HG02759 (cell line): ENCODE measurements at regions not wholly inside any gene's neighbourhood (a gene's known extent, or its start where the extent isn't known, plus 50 kb on each side); places are given as distances from the start of the nearest gene placed in this dataset.

Experiments used
- ATAC-seq: cut with Tn5 transposase; IDR thresholded peaks from one replicate; pipeline ENCODE4 v1.9.1; 2021; ENCODE audit warnings: mild to moderate bottlenecking, moderate library complexity; ENCODE audit not compliant: unreplicated experiment

DNA sequence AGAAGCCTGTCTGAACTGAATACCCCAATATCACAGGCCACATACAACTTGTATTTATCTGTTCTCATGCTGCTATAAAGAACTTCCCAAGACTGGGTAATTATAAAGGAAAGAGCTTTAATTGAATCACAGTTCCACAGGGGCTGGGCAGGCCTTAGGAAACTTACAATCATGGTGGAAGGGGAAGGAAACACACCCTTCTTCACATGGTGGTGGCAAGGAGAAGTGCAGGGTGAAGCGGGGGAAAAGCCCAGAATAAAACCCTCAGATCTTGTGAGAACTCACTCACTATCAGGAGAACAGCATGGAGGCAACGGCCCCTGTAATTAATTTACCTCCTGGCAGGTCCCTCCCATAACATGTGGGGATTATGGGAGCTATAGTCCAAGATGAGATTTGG lies 50.3 kb upstream of the FNDC1 start:
- no peak for ATAC-seq

- ATAC-seq = no peak
These were observed 51.6 kb upstream of the FNDC1 start for GRCh38 chr6:159117563-159117962.

GRCh38 chr6:159117046-159117445 lies 52.2 kb upstream of the FNDC1 start:
- ATAC-seq = no peak

GRCh38 chr6:159116343-159116742 lies 52.9 kb upstream of the FNDC1 start:
- ATAC-seq = peak; percentile 82

- no peak for ATAC-seq
These were observed 54.6 kb upstream of the FNDC1 start for GRCh38 chr6:159114569-159114968.

DNA sequence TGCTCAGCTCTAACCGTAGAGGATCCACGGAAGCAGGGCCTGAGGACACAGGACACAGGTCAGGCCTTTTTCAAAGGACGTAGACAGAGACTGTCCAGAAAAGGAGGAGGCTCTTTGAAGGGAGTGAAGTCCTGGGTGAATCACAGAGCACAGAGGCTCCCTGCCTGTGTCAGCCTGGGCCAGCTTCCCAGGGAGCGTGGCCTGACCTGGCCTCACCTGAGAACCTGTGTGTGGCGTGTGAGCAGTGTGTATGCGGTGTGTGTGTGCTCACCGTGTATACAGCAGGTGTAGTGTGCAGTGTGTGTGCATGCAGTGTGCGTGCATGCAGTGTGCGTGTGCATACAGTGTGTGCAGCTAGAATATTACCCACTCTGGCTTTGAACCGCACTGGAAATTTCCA lies 56.0 kb upstream of the FNDC1 start:
- no peak for ATAC-seq

DNA sequence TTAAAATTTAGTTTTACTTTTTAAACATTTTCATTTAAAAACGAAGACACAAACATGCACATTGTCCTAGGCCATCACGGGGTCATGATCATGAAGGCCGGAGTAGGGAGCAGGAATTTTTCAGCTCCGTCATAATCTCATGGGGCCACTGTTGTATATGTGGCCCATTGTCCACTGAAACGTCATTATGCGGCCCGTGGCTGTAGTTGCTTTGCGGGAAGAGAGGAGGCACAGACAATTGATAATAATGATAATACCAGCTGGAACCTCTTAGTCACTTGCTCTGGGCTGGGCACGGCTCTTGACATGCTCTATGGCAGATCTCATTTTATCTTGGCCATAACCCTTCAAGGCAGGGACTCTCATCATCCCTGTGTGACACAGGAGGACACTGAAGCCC lies 56.5 kb upstream of the FNDC1 start:
- no peak for ATAC-seq

DNA sequence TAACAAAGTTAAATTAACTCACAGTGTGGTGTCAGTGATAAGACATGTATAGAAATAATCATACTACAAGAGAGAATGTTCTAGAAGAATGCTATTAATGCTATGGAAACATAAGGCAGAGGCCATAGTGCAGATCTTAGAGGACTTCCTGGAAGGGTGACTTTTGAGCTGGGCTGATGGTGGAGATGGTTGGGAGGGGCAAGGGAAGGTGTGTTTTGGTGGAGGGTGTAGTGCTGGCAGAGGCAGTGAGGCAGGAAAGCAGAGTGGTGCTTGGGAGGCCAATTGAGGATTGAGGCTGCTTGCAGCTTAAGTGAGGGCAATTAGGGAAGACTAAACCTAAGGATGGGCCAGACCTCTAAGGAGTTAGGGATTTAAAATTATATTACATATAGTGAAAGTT lies 58.5 kb upstream of the FNDC1 start:
- no peak for ATAC-seq

- ATAC-seq = no peak
These were observed 59.2 kb upstream of the FNDC1 start for GRCh38 chr6:159110013-159110412.

DNA sequence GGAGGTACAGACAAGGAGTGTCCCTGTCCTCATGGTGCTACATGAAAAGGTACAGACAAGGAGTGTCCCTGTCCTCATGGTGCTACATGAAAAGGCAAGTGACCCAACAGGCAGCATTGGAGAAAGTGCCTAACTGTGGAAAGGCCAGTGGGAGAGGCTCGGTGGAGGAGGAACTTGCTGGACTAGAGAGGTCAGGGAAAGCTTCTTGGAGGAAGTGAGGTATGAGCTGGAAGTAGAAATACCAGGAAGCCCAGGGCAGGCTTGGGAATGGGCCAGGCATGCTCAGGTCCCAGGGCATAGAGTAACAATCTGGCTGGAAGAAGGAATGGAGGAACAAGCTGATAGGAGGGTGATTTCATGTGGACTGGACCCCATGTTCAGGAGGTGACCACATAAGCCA lies 59.8 kb upstream of the FNDC1 start:
- ATAC-seq = no peak

DNA sequence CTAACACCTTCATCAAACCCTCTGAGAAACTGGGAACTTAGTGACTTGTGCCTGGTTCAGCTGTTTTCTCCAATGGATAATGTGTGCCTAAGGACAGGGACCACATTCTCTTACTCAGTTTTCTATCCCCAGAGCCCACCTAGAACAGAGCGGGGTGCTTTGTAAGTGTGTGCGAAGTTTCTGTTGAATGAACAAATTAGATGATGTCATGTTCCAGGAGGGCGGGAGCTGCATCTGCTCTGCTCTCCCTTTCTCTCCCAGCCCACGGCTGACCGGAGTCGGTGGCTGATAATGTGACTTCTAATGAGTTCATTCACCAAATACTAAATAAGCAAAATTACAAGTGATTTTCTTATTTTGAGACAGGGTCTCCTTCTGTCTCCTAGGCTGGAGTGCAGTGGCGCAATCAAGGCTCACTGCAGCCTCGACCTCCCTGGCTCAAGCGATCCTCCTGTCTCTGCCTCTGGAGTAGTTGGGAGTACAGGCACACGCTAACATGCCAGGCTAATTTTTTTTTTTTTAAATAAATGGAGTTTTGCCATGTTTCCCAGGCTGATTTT lies 60.7 kb upstream of the FNDC1 start:
- no peak for ATAC-seq

DNA sequence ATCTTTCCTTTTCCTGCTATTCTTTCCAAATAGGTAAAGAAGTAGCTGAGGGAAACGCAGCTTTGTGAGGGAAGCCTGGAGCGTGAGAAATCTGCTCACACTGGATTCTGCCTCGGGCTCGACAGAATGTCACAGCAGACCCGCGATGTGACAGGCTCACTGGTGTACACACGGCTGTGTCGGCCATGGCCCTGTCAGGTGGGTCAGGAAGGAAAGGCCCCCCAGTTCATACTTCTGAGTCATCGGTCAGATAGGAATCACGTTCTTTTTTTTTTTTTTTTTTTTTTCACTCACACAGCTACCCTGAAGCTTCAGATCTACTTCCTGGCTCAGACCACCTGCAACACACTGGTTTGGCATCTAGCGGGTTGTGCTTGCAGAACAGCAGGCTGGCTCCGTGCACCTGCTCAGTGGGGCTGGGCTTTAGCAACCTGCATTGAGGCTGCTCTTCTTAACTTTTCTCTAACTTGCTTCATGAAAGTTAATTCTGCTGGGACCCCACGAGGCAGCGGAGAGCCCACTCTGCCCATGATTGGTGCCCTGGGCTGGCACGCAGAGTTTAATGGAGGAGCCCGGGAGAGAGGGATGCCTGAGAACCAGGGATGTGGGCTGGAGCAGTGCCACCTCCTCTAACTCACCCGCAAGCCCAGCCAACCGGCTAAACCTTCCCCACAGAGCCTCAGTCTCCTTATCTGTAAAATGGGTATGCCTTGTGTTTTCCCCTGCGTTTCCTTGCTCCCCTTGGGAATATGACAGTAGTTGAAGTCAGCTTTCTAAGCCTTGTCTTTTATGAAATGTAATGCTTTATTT lies 61.5 kb upstream of the FNDC1 start:
- no peak for ATAC-seq

DNA sequence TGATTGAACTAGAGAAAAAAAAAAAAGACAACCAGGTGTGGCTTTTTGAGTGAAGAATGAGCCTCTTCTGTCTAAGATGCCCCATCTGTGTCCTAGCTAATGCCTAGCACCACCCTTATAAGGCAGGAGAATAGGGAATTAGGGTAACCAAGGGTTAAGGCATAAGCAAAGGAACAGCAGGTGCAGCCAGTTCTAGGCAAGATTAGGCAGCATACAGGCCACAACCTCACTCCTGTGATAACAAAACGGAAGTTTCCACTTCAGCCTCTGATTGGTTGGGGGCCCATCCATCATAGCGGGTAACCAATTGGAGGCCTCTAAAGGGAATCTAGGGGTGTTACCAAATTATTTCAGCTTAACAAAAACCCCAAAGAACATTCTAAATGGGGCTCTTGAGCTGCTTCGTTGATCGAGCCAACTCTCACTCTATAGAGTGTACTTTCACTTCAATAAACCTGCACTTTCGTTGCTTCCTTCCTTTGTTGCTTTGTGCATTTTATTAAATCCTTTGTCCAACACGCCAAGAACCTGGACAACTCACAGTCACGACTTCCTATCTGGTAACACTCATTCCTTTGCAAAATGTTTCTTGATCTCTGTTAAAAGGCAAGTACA lies 61.9 kb upstream of the TAGAP start:
- peak; percentile 78 for ATAC-seq

GRCh38 chr6:159105716-159106115 lies 60.9 kb upstream of the TAGAP start:
- ATAC-seq = no peak

- ATAC-seq = no peak
These were observed 60.1 kb upstream of the TAGAP start for GRCh38 chr6:159104931-159105330.

- peak; percentile 77 for ATAC-seq
These were observed 59.6 kb upstream of the TAGAP start for GRCh38 chr6:159104163-159104925.

GRCh38 chr6:159103396-159104162 lies 58.8 kb upstream of the TAGAP start:
- ATAC-seq = no peak

- ATAC-seq = no peak
These were observed 57.8 kb upstream of the TAGAP start for GRCh38 chr6:159102373-159103160.

GRCh38 chr6:159101656-159102055 lies 56.9 kb upstream of the TAGAP start:
- ATAC-seq = no peak
